NB4 (cell line): ENCODE measurements at regions not wholly inside any gene's neighbourhood (a gene's known extent, or its start where the extent isn't known, plus 50 kb on each side); places are given as distances from the start of the nearest gene placed in this dataset.
"Not testable (repeated sequence)": the region's sequence is repeated elsewhere in the genome, so short reads cannot be mapped to it uniquely, and the experiment has no call there.

ENCODE experiments used
- POLR2A ChIP-seq: IDR thresholded peaks from 2 replicates; pipeline ENCODE4 v1.6.1; 2011; ENCODE audit warnings: mild to moderate bottlenecking; ENCODE audit not compliant: insufficient read length; ENCODE audit errors: extremely low read depth
- TF ChIP-seq, protein P1 (sequence below): IDR thresholded peaks from one replicate; pipeline ENCODE4 v1.5.1; 2012; ENCODE audit warnings: low read depth, low read length

DNA sequence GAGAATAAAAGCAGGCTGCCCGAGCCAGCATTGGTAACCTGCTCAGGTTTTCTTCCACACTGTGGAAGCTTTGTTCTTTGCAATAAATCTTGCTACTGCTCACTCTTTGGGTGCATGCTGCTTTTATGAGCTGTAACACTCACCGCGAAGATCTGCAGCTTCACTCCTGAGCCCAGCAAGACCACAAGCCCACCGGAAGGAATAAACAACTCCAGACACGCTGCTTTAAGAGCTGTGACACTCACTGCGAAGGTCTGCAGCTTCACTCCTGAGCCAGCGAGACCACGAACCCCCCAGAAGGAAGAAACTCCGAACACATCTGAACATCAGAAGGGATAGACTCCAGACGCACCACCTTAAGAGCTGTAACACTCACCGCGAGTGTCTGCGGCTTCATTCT is 60.4 kb upstream of the CAPRIN1 start:
- TF ChIP-seq, protein P1, sequence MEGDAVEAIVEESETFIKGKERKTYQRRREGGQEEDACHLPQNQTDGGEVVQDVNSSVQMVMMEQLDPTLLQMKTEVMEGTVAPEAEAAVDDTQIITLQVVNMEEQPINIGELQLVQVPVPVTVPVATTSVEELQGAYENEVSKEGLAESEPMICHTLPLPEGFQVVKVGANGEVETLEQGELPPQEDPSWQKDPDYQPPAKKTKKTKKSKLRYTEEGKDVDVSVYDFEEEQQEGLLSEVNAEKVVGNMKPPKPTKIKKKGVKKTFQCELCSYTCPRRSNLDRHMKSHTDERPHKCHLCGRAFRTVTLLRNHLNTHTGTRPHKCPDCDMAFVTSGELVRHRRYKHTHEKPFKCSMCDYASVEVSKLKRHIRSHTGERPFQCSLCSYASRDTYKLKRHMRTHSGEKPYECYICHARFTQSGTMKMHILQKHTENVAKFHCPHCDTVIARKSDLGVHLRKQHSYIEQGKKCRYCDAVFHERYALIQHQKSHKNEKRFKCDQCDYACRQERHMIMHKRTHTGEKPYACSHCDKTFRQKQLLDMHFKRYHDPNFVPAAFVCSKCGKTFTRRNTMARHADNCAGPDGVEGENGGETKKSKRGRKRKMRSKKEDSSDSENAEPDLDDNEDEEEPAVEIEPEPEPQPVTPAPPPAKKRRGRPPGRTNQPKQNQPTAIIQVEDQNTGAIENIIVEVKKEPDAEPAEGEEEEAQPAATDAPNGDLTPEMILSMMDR = not testable (repeated sequence)
- TF ChIP-seq POLR2A = not testable (repeated sequence)
